Globus pallidus (tissue), 1 donor: ENCODE measurements at regions not wholly inside any gene's neighbourhood (a gene's known extent, or its start where the extent isn't known, plus 50 kb on each side); places are given as distances from the start of the nearest gene placed in this dataset.

ENCODE experiments used
- DNase-seq: peaks from one replicate; pipeline ENCODE4 v3.0.0-alpha.2; 2015; ENCODE audit warnings: low spot score

DNA sequence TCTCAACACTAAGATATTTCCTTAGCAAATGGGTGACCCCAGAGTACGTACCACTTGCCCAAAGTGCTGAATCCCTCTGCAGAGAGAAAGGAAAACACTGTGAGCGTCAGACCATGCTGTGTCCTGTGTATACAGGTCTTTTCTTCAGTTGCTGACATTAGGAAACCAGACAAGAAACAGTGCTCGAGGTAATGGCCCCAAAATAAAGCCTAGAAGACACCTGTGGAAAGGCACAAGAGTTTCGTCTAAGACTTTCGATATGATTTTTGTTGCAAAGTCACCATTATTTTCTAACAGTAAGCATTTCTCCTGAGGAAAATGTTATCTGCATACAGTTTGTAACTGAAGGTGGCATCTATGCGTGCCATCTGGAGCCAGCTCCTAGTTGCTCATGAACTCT, 62.0 kb upstream of the SIMC1 start:
- no peak for DNase-seq

DNA sequence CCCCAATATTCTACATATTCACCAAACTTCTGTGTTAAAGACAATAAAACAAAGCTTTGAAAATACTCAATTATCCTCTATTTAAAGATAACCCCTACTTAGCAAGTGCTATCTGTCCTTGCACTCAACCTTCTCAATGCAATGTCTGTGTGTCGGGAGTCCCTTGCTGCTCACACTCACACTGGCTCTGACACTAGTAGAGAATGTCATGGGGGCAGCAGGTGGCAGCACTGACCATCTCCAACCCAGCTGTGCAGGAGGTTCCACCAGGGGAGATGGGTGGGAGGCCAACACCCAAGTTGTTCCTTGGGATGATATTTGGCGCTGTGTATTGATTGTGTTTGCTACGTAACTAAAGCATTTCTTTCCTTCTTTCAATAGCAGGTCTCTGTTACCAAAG, 59.4 kb upstream of the SIMC1 start:
- DNase-seq, result no peak

DNA sequence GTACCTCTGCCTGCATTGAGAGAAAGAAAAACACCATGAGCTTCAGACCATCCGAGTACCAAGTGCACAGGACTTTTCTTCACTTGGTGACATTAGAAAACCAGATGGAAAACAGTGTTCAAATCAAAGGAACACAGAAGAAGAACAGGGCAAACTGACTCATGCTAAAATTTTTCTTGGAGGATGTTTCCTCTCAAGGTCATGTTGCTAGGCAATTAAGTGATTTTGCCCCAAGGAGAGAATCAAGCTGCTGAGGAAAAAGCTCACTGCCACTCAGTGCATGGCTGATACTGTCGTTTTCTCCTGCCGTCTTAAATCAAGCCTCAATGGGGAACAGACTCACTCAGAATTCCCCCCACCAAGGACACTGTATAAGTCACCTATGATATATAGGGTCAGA, 57.9 kb upstream of the SIMC1 start:
- DNase-seq, result no peak

DNA sequence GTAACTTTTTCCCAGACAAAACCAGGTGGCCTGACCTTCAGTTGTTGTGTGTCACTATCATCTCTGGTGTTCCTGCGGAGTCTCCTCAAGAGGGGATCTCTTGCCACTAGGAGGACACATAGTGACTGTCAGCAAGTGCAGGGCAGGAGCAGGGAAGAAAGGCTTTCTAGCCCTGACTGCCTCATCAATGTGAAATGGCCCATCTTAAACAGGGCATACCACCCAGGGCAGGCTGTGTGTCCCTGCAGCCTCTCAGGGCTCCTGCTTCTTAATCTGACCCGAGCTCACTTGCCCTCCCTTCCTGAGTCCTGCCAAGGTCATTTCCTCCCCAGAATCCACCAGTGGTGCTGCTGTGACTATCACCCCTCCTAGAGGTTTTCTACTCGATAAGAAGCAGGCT, 57.4 kb upstream of the SIMC1 start:
- DNase-seq, result no peak

DNA sequence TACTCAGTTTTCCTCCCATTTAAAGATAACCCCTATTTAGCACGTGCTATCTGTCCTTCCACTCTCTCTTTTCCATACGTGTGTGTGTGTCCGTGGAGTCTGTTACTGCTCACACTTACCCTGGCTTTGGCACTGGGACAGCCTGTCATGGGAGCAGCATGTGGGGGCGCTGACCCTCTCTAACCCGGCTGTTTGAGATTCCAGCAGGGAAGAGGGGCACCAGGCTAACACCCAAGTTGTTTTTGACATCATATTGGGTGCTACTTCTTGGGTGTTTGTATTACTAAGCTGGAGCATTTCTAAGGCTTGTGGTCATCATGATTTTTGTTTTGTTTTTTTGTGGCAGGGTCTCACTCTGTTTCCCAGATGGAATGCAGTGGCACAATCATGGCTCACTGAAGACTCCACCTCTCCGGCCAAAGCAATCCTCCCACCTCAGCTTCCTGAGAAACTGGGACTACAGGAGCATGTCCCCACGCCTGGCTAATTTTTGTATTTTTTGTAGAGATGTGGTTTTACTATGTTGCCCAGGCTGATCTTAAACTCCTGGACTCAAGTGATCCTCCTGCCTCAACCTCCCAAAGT, 56.9 kb upstream of the SIMC1 start:
- no peak for DNase-seq

DNA sequence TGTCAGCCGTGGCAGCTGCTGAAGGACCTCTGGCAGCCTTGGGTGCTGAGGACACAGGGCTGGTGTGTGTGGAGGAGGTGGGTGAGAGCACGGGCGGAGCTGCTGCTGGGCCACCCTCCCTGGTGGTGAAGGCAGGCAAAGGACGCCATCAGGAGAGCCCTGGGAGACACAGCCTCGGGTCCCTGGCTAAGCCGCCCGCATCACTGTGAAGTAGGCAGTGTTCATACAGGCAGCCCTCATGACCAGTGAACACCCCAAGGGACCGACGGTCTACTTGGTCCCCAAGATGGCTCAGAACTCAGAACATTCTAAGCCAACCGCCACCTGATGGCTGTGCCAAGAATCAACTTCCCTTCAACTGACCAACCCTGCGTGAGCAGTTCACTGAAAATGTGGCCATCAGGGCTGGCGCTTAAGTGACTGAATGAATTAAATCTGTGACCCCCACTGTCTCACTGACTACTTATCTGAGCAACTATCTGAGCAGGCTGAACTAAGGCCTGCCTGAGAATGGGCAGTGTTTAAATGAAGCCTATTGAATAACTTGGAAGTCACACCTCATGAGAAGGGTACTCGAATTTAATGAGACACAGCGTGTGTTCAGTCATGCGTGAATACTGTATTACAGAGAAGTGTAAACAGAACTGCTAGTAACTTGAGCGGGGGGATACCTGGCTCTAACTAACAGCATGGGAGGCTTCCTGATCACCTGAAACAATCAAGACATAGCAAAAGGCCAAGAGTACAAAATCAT, 54.7 kb upstream of the SIMC1 start:
- no peak for DNase-seq

DNA sequence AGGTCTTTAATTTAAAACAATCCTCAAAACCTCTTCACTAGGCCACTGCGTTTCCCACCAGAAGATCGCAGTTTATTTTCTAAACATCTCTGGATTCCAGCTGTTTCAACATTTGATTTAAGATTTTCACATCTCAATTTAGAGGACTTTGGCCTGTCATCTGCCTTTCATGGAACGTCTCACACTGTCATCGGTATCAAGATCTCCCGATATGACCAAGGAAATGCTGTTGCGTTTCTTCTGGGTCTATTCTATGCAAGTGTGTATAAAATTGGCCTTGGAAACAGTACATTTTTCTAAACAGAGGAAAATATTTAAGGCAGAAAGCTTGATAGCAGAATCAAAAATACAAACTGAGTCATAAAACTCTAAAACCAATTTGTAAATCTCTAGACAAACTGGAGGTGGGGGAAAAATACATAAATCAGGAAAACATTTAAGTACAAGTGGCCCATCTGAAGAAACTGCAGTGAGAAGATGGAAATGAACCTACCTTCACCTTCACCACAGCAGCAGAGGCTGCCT, 53.6 kb upstream of the SIMC1 start:
- no peak for DNase-seq

DNA sequence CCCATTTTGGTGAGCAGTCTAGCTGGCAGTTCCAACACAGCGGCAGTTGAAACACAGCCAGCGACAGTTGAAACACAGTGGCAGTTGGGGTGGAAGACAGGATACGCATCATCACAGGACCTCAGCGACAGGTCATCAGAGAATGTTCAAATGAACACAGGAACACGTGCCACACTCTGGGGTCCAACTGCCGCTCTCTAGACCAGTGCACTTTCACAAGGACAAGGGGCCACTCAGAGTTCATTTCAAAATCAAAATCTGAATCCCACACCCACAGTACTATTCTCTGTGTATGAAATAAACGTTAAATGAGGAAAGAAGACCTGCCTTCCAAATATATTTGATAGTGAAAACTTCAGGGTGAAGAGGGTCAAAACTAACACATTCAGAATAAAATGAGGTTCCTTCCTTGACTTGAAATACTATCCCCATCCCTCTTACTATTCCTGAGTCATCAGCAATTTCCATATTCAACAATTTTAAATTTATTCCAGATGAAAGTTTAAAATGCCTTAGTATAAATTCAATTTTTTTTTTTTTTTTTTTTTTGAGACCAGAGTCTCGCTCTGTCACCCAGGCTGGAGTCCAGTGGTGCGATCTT, 53.0 kb upstream of the SIMC1 start:
- DNase-seq, result no peak

DNA sequence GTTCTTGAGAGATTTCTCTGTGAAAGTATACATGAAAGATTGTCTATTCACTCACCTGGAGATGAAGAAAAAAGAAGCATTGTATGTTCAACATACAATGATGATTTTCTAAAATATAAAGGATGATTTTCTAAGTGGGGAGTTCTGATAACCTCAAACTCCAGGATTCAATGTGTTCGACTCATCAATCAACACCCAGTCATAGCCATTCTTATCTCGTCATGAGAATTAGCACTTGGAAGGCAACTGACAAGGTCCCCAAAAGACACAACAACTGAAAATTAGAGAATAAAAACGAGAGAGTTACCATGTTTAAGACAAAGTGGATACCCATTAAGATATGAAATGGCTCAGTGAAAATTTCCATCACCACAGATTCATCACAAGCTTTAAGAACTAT, 52.1 kb upstream of the SIMC1 start:
- DNase-seq, result no peak

DNA sequence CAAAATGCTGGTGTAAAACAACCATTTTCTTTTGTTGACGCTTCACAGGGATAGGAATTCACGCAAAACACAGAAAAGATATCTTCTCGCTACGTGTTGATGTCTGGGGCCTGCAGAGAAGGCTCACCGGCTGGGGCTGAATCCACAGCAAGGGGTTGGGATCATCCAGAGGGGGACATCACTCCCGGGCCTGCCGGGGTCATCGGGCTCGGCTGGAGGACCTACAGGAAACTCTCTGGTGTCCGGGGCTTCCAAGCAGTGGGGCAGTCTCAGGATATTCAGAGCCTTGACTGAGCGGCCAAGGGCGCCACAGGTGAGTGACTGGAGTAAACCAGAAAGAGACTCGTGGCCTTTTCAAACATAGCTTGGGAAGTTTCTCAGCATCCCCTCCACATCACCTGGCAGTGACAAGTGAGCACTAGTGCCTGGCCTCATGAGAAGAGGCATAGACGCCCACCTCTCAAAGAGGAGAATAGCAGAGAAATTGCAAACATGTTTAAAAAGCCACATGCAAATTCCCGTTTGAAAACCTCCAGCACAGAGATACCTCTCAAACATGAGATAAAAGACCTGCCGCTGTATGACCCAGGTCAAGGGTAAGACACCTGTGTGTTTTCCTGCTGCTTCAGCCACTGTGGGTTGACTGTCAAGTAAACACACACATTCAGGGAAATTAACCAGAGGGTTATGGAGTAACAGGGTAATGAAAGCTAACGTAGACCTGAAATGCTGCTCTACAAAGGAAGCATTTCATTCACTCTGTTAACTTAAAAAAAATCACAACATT, 50.8 kb upstream of the SIMC1 start:
- no peak for DNase-seq

DNA sequence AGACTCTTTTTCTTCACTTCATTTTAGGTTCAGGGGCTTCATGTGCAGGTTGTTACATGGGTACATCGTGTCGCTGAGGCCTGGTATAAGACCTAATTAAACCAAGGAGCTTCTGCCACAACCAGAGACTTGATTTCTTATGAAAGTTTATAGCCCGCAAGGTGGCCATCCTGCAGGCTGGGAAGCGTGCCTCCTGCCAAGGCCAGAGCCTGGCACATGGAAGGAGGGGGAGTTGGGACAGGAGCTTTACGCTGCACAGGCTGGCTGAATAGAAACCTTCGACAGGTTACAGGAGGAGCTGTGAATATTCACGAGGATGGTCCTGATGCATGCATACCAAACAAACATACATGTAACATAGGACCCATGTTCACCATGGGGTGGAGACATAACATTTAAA, 50.1 kb upstream of the SIMC1 start:
- DNase-seq, result no peak
